Activated CD4-positive, alpha-beta memory T cell treated with anti-CD3 and anti-CD28 coated beads for 36 hours (primary cell): ENCODE measurements at regions not wholly inside any gene's neighbourhood (a gene's known extent, or its start where the extent isn't known, plus 50 kb on each side); places are given as distances from the start of the nearest gene placed in this dataset.

Experiments
- CTCF ChIA-PET: fragments of 350-600 bp; sonication (Branson Sonifier 250); formaldehyde crosslinking; loops from one replicate; lab custom pipeline; 2021; ENCODE audit warnings: antibody characterized with exemption, inconsistent platforms; lab: Charles Lee
- POLR2A ChIA-PET: fragments of 350-600 bp; sonication (Branson Sonifier 250); formaldehyde crosslinking; loops from one replicate; lab custom pipeline; 2021; ENCODE audit warnings: antibody characterized with exemption; lab: Charles Lee
- DNase-seq: peaks from one replicate; pipeline ENCODE4 v3.0.0-alpha.2; 2020
- H3K27ac Mint-ChIP-seq: one replicate; pipeline ENCODE4 v1.8.0; 2021; ENCODE audit warnings: mixed read lengths
- H3K27me3 Mint-ChIP-seq: one replicate; pipeline ENCODE4 v1.8.0; 2021; ENCODE audit warnings: mixed read lengths
- H3K36me3 Mint-ChIP-seq: one replicate; pipeline ENCODE4 v1.8.0; 2021; ENCODE audit warnings: mixed read lengths
- H3K4me1 Mint-ChIP-seq: one replicate; pipeline ENCODE4 v1.8.0; 2021; ENCODE audit warnings: low read depth, mixed read lengths
- H3K4me3 Mint-ChIP-seq: one replicate; pipeline ENCODE4 v1.8.0; 2021; ENCODE audit warnings: mild to moderate bottlenecking, mixed read lengths
- H3K9me3 Mint-ChIP-seq: one replicate; pipeline ENCODE4 v1.8.0; 2021; ENCODE audit warnings: mixed read lengths
- intact Hi-C: fragments of 100-400 bp; cut with micrococcal nuclease; formaldehyde crosslinking; loops from one replicate; pipeline ENCODE4 v1.15.1; 2023

- ChIA-PET POLR2A (no interaction called here), CTCF (no interaction called here)
- H3K27me3 Mint-ChIP-seq = no peaks in the 10 kb centered on the region
- DNase-seq = no peak
- H3K36me3 Mint-ChIP-seq = no peaks in the 10 kb centered on the region
- no peak overlapping the region for H3K4me3 Mint-ChIP-seq
- intact Hi-C loops = no loop called here
- H3K4me1 Mint-ChIP-seq = no peaks in the 10 kb centered on the region
- H3K27ac Mint-ChIP-seq = no peak overlapping the region
- H3K9me3 Mint-ChIP-seq = peaks cover 4% of the 10 kb centered on the region
Measured at GRCh38 chr2:180419212-180419611, 412.1 kb upstream of the CWC22 start.

GRCh38 chr2:180416627-180417026, 409.5 kb upstream of the CWC22 start:
- POLR2A ChIA-PET = no interaction called here
- Mint-ChIP-seq H3K27me3 (peaks cover 1% of the 10 kb centered on the region), H3K4me3 (no peak overlapping the region), H3K27ac (no peak overlapping the region), H3K4me1 (no peaks in the 10 kb centered on the region), H3K9me3 (peaks cover 4% of the 10 kb centered on the region), H3K36me3 (no peaks in the 10 kb centered on the region)
- no peak for DNase-seq
- intact Hi-C loops = no loop called here
- CTCF ChIA-PET = no interaction called here

- DNase-seq = no peak
- ChIA-PET CTCF (no interaction called here), POLR2A (no interaction called here)
- no peaks in the 10 kb centered on the region for H3K9me3 Mint-ChIP-seq
- H3K27me3 Mint-ChIP-seq = peaks cover 1% of the 10 kb centered on the region
- H3K36me3 Mint-ChIP-seq = no peaks in the 10 kb centered on the region
- no peak overlapping the region for H3K27ac Mint-ChIP-seq
- intact Hi-C loops = no loop called here
- no peak overlapping the region for H3K4me3 Mint-ChIP-seq
- no peaks in the 10 kb centered on the region for H3K4me1 Mint-ChIP-seq
Measured at GRCh38 chr2:180413336-180413735, 406.2 kb upstream of the CWC22 start.

- no peaks in the 10 kb centered on the region for H3K36me3 Mint-ChIP-seq
- intact Hi-C loops = no loop called here
- CTCF ChIA-PET = no interaction called here
- no peak overlapping the region for H3K4me3 Mint-ChIP-seq
- POLR2A ChIA-PET = no interaction called here
- H3K27me3 Mint-ChIP-seq = peaks cover 1% of the 10 kb centered on the region
- DNase-seq = no peak
- H3K9me3 Mint-ChIP-seq = no peaks in the 10 kb centered on the region
- no peak overlapping the region for H3K27ac Mint-ChIP-seq
- H3K4me1 Mint-ChIP-seq = no peaks in the 10 kb centered on the region
Measured at GRCh38 chr2:180412219-180412618, 405.1 kb upstream of the CWC22 start.

GRCh38 chr2:180411661-180412060, 404.6 kb upstream of the CWC22 start:
- CTCF ChIA-PET = no interaction called here
- Mint-ChIP-seq H3K4me3 (no peak overlapping the region), H3K9me3 (no peaks in the 10 kb centered on the region), H3K36me3 (no peaks in the 10 kb centered on the region), H3K4me1 (no peaks in the 10 kb centered on the region), H3K27me3 (peaks cover 1% of the 10 kb centered on the region), H3K27ac (no peak overlapping the region)
- intact Hi-C loops = no loop called here
- no peak for DNase-seq
- POLR2A ChIA-PET = no interaction called here

GRCh38 chr2:180406687-180407086, 399.6 kb upstream of the CWC22 start:
- intact Hi-C loops = no loop called here
- Mint-ChIP-seq H3K4me1 (no peaks in the 10 kb centered on the region), H3K4me3 (no peak overlapping the region), H3K36me3 (no peaks in the 10 kb centered on the region), H3K27ac (no peak overlapping the region), H3K27me3 (no peaks in the 10 kb centered on the region), H3K9me3 (no peaks in the 10 kb centered on the region)
- POLR2A ChIA-PET = no interaction called here
- CTCF ChIA-PET = no interaction called here
- DNase-seq = no peak

- H3K36me3 Mint-ChIP-seq = no peaks in the 10 kb centered on the region
- H3K27ac Mint-ChIP-seq = no peak overlapping the region
- H3K27me3 Mint-ChIP-seq = no peaks in the 10 kb centered on the region
- no peak overlapping the region for H3K4me3 Mint-ChIP-seq
- intact Hi-C loops = no loop called here
- CTCF ChIA-PET = no interaction called here
- POLR2A ChIA-PET = no interaction called here
- no peaks in the 10 kb centered on the region for H3K4me1 Mint-ChIP-seq
- DNase-seq = no peak
- H3K9me3 Mint-ChIP-seq = no peaks in the 10 kb centered on the region
Measured at GRCh38 chr2:180405520-180405919, 398.4 kb upstream of the CWC22 start.

- Mint-ChIP-seq H3K36me3 (no peaks in the 10 kb centered on the region), H3K27me3 (no peaks in the 10 kb centered on the region), H3K9me3 (peaks cover 14% of the 10 kb centered on the region), H3K4me1 (no peaks in the 10 kb centered on the region), H3K4me3 (no peak overlapping the region), H3K27ac (no peak overlapping the region)
- DNase-seq = no peak
- intact Hi-C loops = no loop called here
- ChIA-PET CTCF (no interaction called here), POLR2A (no interaction called here)
Measured at GRCh38 chr2:180394305-180394704, 387.2 kb upstream of the CWC22 start.

- Mint-ChIP-seq H3K4me1 (no peaks in the 10 kb centered on the region), H3K4me3 (no peak overlapping the region), H3K27ac (no peak overlapping the region), H3K27me3 (no peaks in the 10 kb centered on the region), H3K36me3 (no peaks in the 10 kb centered on the region), H3K9me3 (peaks cover 2% of the 10 kb centered on the region)
- DNase-seq = no peak
- intact Hi-C loops = no loop called here
- CTCF ChIA-PET = no interaction called here
- POLR2A ChIA-PET = no interaction called here
Measured at GRCh38 chr2:180385601-180386201, 378.6 kb upstream of the CWC22 start.

GRCh38 chr2:180376066-180376465, 369.0 kb upstream of the CWC22 start:
- H3K4me3 Mint-ChIP-seq = no peak overlapping the region
- intact Hi-C loops = no loop called here
- ChIA-PET POLR2A (no interaction called here), CTCF (no interaction called here)
- no peaks in the 10 kb centered on the region for H3K9me3 Mint-ChIP-seq
- H3K27ac Mint-ChIP-seq = no peak overlapping the region
- H3K4me1 Mint-ChIP-seq = no peaks in the 10 kb centered on the region
- H3K27me3 Mint-ChIP-seq = no peaks in the 10 kb centered on the region
- no peak for DNase-seq
- no peaks in the 10 kb centered on the region for H3K36me3 Mint-ChIP-seq

- Mint-ChIP-seq H3K4me1 (no peaks in the 10 kb centered on the region), H3K9me3 (no peaks in the 10 kb centered on the region), H3K36me3 (no peaks in the 10 kb centered on the region), H3K4me3 (no peak overlapping the region), H3K27me3 (no peaks in the 10 kb centered on the region), H3K27ac (no peak overlapping the region)
- CTCF ChIA-PET = no interaction called here
- intact Hi-C loops = no loop called here
- POLR2A ChIA-PET = no interaction called here
- DNase-seq = no peak
Measured at GRCh38 chr2:180374502-180375281, 367.6 kb upstream of the CWC22 start.

GRCh38 chr2:180370511-180371205, 363.6 kb upstream of the CWC22 start:
- no peak overlapping the region for H3K4me3 Mint-ChIP-seq
- intact Hi-C loops = no loop called here
- no peak overlapping the region for H3K27ac Mint-ChIP-seq
- H3K27me3 Mint-ChIP-seq = no peaks in the 10 kb centered on the region
- DNase-seq = no peak
- H3K4me1 Mint-ChIP-seq = no peaks in the 10 kb centered on the region
- no peaks in the 10 kb centered on the region for H3K36me3 Mint-ChIP-seq
- no peaks in the 10 kb centered on the region for H3K9me3 Mint-ChIP-seq
- ChIA-PET POLR2A (no interaction called here), CTCF (no interaction called here)

GRCh38 chr2:180368881-180369280, 361.8 kb upstream of the CWC22 start:
- no peaks in the 10 kb centered on the region for H3K27me3 Mint-ChIP-seq
- H3K27ac Mint-ChIP-seq = no peak overlapping the region
- no peak for DNase-seq
- H3K36me3 Mint-ChIP-seq = no peaks in the 10 kb centered on the region
- no peak overlapping the region for H3K4me3 Mint-ChIP-seq
- CTCF ChIA-PET = no interaction called here
- no peaks in the 10 kb centered on the region for H3K4me1 Mint-ChIP-seq
- POLR2A ChIA-PET = no interaction called here
- H3K9me3 Mint-ChIP-seq = no peaks in the 10 kb centered on the region
- intact Hi-C loops = no loop called here
